Hippocampal formation (tissue), 2 donors: ENCODE measurements at regions not wholly inside any gene's neighbourhood (a gene's known extent, or its start where the extent isn't known, plus 50 kb on each side); places are given as distances from the start of the nearest gene placed in this dataset.
"Not testable (repeated sequence)": the region's sequence is repeated elsewhere in the genome, so short reads cannot be mapped to it uniquely, and the experiment has no call there.

Experiments used
- DNase-seq, 2 donors: peaks; one replicate each; lab custom pipeline; 2025; lab: John Stamatoyannopoulos, UW

DNA sequence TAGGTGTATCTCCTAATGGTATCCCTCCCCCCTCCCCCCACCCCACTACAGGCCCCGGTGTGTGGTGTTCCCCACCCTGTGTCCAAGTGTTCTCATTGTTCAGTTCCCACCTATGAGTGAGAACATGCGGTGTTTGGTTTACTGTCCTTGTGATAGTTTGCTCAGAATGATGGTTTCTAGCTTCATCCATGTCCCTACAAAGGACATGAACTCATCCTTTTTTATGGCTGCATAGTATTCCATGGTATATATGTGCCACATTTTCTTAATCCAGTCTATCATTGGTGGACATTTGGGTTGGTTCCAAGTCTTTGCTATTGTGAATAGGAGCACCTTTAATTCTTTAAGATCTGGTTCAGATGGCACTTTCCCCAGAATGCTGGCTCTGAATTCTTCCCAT, 58.5 kb upstream of the PTGFRN start:
- DNase-seq = not testable (repeated sequence)

DNA sequence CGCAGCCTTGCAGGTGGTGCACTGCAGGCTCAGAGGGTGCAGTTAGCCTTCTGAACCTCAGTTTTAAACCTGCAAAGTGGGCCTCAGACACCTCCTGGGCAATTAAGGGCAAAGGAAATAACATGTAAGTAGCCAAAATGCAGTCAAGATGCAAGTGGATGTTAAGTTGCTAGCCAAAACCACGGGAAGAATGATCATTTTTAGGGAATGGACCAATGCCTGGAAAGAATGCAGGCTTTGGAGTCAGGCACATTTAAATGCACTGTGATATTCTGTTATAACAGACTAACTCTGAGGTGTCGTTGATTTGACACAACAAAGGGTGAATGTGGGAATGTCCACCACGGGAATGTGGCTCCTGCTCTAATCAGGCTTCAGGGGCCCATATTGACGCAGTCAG, 57.9 kb upstream of the PTGFRN start:
- no peak for DNase-seq

DNA sequence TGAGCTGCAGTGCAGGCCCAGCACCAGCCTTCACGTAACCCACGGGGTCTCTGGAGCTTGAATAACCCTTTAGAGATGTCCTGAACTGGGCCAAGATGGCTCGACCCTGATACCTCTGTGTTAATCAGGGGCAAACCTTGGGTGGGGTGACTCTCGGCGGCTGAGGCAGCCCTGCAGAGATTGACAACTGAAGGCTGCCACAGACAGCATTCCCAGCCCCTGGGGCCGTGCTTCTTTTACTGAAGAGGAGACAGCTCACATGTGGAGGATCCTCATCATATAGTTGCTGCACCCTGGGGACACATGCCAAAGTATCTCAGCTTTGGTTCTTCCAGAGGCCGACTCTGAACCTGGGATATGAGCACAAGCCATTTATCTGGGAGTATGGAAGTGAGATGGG, 57.3 kb upstream of the PTGFRN start:
- no peak for DNase-seq

DNA sequence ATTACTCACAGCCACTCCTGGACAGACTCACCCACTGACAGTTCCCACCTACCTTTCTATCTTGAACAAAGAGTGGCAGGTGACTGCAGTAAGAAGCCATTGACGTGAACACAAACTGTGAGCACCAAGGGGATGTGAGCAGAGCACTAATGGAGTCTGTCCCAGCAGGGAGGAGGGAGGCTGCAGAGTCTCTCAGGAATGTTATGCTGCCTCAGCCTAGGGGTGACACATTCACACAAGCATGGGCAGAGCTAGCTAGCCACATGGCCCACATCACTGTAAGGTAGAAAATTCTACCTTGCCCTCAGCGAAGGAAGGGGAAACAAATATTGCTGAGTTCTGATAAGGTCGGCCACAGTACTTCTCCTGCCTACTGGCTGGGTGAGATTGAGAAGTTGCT, 56.8 kb upstream of the PTGFRN start:
- DNase-seq = no peak

DNA sequence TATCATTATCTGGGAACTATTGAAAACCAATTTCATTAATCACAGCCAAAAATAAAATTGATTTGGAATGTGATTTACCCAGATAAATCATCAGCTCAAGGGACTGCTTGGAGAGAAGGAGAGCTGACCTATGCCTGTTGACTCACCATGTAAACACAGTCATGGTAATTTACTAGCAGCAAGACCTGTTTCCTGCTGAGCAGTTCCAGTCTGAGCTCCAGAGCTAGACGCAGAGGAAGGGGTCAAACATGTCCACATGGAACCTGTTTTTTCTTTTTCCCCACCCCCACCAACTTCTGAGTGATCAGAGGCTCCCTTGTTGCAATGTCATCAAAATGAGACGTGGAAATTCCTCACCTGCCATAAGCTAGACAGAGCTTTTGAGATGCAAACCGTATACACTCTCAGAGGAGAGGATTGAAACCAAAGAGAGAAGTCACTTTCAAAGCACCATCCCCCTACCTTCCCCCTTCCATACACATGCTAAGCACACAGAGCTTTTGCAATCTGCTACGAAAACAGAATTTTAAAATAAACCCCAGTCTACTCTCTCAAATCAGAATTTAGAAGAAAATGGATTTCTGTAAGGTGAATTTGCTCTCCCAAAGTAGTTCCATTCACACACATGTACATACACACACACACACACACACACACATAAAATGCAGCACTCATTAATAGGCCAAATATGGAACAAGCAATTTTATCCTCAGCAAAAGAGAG, 55.9 kb upstream of the PTGFRN start:
- DNase-seq = peak in 1 of 2 donors; percentile 19

DNA sequence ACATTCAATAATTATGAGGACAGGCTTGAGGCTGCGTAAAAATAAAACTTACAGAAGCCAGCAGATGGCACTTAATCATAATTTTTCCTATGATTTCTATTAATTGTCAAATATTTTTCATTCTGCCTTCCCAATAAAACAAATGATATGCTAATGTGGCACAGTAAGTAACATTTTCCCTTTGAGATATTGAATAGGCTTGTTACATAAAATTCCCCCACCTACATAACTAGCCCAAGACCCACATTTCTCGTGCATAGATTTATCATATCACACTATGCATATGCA, 55.4 kb upstream of the PTGFRN start:
- no peak for DNase-seq

DNA sequence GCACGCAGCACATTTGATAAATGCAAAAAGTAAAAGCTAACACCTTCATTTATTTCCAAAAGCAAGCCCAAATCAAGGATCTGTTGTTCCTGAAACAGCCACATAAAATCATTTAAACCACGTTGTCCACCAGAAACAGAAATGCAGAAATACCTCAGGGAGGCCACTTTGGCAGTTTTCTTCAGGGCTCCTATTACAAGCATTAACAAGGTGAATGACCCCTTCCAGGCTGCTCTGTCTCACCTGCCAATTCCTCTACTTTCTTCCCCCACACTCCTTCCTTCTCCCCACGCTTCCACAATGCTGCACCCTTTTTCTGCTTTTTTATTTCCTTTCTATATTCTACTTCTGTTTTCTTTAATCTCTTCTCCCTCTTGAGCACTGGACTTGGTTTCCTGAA, 55.0 kb upstream of the PTGFRN start:
- no peak for DNase-seq

DNA sequence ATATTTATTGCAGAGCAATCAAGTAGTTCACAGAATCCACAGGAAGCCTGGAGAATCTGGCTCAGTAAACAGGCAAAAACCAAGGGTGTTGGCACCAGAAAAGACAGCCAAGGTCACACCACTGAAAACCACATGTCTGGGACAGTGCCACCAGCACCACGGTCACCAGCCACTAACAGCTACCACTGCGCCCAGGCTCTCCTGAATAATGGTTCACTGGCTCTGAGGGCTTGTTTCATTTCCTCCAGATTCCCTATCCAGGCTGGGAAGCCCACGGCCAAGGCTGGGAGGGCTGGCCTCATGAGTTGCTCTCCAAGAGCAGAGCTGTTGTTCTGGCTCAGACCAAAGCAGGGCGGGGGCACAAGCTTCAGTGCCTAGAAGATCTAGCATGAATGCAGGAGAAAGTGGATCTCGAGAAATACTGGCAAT, 54.5 kb upstream of the PTGFRN start:
- peak in 1 of 2 donors; percentile 36 for DNase-seq

DNA sequence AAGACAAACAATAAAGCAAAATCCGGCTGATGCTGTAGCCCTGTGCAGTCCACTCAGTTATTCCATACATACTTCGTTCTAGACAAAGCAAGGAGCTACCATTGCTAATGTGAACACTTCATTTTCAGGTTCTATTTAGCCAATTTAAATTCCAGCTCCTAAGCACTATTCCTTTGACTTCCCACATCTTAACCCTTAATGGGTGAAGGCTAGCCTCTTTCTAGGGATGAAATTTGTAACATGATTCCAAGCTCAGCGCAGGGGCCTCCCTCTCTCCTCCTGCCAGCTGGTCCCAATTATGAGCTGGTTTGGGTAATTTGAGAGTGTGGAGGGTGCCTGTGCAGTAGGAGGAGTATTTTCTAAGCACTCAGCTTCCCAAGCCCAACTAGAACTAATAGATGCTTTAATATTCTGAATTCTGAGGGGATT, 53.9 kb upstream of the PTGFRN start:
- DNase-seq = no peak

DNA sequence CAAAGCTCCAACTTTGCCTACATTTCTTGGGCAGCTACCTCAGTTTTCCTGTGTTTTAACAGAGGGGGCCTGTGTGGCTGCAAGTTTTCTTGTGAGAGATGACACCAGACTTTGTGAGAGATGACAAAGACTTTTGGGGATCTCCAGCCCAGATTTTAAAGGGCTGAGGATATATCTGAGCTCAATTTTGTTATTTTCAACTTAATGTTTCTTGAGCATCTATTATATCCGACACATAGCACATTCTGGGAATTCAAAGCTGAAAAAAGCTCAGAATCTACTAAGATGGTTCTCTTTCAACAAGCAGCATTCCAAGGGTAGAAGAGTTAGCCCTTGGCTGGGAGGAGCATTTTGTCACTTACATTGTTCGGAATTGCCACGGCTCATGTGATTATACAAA, 53.4 kb upstream of the PTGFRN start:
- no peak for DNase-seq

DNA sequence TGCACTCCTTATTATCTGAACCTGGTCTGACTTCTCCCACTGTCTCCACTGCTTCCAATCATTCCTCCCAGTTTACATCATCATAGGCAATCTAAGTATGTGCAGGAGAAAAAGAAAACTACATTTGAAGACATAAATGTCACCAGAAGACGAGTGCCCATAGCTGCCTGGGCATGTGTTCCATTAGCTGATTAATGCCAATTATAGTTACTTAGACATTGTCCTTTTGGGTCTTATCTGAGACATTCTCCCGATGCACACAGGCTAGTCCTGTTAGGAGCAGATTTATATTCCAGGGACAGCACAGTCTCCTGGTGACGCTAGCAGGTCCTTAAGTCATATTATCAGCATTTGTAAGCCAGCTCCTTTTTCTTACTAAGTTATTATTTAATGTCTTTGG, 52.6 kb upstream of the PTGFRN start:
- no peak for DNase-seq
